GM23338 (cell line): ENCODE measurements at regions not wholly inside any gene's neighbourhood (a gene's known extent, or its start where the extent isn't known, plus 50 kb on each side); places are given as distances from the start of the nearest gene placed in this dataset.

Experiments
- ATAC-seq: fragments of 200-7000 bp; cut with Tn5 transposase; 3 replicates; pipeline ENCODE4 v1.9.1; 2020
- DNase-seq: peaks from one replicate; pipeline ENCODE4 v3.0.0-alpha.2; 2015; ENCODE audit warnings: low spot score
- H2AFZ ChIP-seq: fragments of 200-600 bp; sonication (generic); 2 replicates; pipeline ENCODE4 v1.8.0; 2016; ENCODE audit warnings: antibody characterized with exemption, mild to moderate bottlenecking, moderate library complexity
- H3F3A ChIP-seq: fragments of 200-600 bp; sonication (generic); replicated peaks from 2 replicates; pipeline ENCODE4 v1.8.0; 2017; ENCODE audit warnings: antibody characterized with exemption, mixed run types, low read depth
- H3K27ac ChIP-seq: fragments of 200-600 bp; sonication (generic); 2 replicates; pipeline ENCODE4 v1.6.1; 2016; ENCODE audit warnings: low read depth
- H3K27me3 ChIP-seq: fragments of 200-600 bp; sonication (generic); 2 replicates; pipeline ENCODE4 v1.8.0; 2016; ENCODE audit warnings: mild to moderate bottlenecking, mixed run types, moderate library complexity; ENCODE audit not compliant: insufficient read depth
- H3K36me3 ChIP-seq: fragments of 200-600 bp; sonication (generic); 2 replicates; pipeline ENCODE4 v1.8.0; 2016; ENCODE audit warnings: mild to moderate bottlenecking; ENCODE audit not compliant: insufficient read depth
- H3K4me1 ChIP-seq: fragments of 200-600 bp; sonication (generic); 2 replicates; pipeline ENCODE4 v1.8.0; 2016; ENCODE audit warnings: mild to moderate bottlenecking, moderate library complexity; ENCODE audit not compliant: insufficient read depth
- H3K4me2 ChIP-seq: fragments of 200-600 bp; sonication (generic); 2 replicates; pipeline ENCODE4 v1.7.1; 2017; ENCODE audit warnings: mixed run types
- H3K4me3 ChIP-seq: fragments of 200-600 bp; sonication (generic); 2 replicates; pipeline ENCODE4 v1.6.1; 2016; ENCODE audit warnings: mixed run types
- H3K79me2 ChIP-seq: fragments of 200-600 bp; sonication (generic); replicated peaks from 2 replicates; pipeline ENCODE4 v1.8.0; 2017; ENCODE audit warnings: mild to moderate bottlenecking; ENCODE audit not compliant: insufficient read depth
- H3K9me2 ChIP-seq: fragments of 200-600 bp; sonication (generic); 2 replicates; pipeline ENCODE4 v1.8.0; 2017; ENCODE audit not compliant: insufficient read depth
- H4K20me1 ChIP-seq: fragments of 200-600 bp; sonication (generic); replicated peaks from 2 replicates; pipeline ENCODE4 v1.8.0; 2017; ENCODE audit warnings: mild to moderate bottlenecking; ENCODE audit not compliant: insufficient read depth
- H3K27ac Mint-ChIP-seq: 2 replicates; pipeline ENCODE4 v1.8.0; 2020; ENCODE audit warnings: inconsistent platforms, mild to moderate bottlenecking, moderate library complexity, mixed read lengths
- H3K27me3 Mint-ChIP-seq: 3 replicates; pipeline ENCODE4 v1.8.0; 2022; ENCODE audit warnings: low read depth, mild to moderate bottlenecking, moderate library complexity, mixed read lengths, inconsistent platforms; ENCODE audit not compliant: insufficient read depth, poor library complexity
- H3K36me3 Mint-ChIP-seq: 3 replicates; pipeline ENCODE4 v1.8.0; 2021; ENCODE audit warnings: low read depth, mild to moderate bottlenecking, inconsistent platforms, moderate library complexity, mixed read lengths
- H3K4me1 Mint-ChIP-seq: 3 replicates; pipeline ENCODE4 v1.8.0; 2020; ENCODE audit warnings: mild to moderate bottlenecking, inconsistent platforms, mixed read lengths
- H3K4me3 Mint-ChIP-seq: 3 replicates; pipeline ENCODE4 v1.8.0; 2021; ENCODE audit warnings: moderate library complexity, mild to moderate bottlenecking, inconsistent platforms, mixed read lengths
- H3K9me3 Mint-ChIP-seq: 3 replicates; pipeline ENCODE4 v1.8.0; 2020; ENCODE audit warnings: moderate library complexity, mild to moderate bottlenecking, inconsistent platforms, mixed read lengths
- CREB1 ChIP-seq: fragments of 250-450 bp; sonication (Bioruptor Pico); IDR thresholded peaks from 2 replicates; pipeline ENCODE4 v1.5.0; 2020; ENCODE audit warnings: low read depth, mild to moderate bottlenecking, moderate library complexity
- JUNB ChIP-seq: IDR thresholded peaks from one replicate; pipeline ENCODE4 v1.6.1; 2016; ENCODE audit warnings: antibody characterized with exemption; ENCODE audit not compliant: unreplicated experiment
- NANOG ChIP-seq: IDR thresholded peaks from 2 replicates; pipeline ENCODE4 v1.6.1; 2016; ENCODE audit warnings: antibody characterized with exemption, borderline replicate concordance
- POLR2AphosphoS5 ChIP-seq: IDR thresholded peaks from 2 replicates; pipeline ENCODE4 v1.6.1; 2016; ENCODE audit warnings: antibody characterized with exemption, low read depth
- STAT1 ChIP-seq: IDR thresholded peaks from one replicate; pipeline ENCODE4 v1.6.1; 2016; ENCODE audit warnings: antibody characterized with exemption; ENCODE audit not compliant: unreplicated experiment
- ZNF114 ChIP-seq: fragments of 250-450 bp; sonication (Bioruptor Pico); IDR thresholded peaks from 2 replicates; pipeline ENCODE4 v1.5.0; 2020; ENCODE audit warnings: mild to moderate bottlenecking, moderate library complexity
- ZNF462 ChIP-seq: fragments of 250-450 bp; sonication (Bioruptor Pico); IDR thresholded peaks from 2 replicates; pipeline ENCODE4 v1.5.0; 2020; ENCODE audit warnings: mild to moderate bottlenecking, moderate library complexity
- TF ChIP-seq, protein P1 (sequence below), 2 experiments: fragments of 200-600 bp in 1 of 2; sonication (generic) in 1 of 2; conservative IDR thresholded peaks; 2 replicates each; pipeline versions ENCODE4 v1.5.1 to v1.6.1; 2016 to 2017; ENCODE audit warnings: antibody characterized with exemption in 2 of 2, low read depth in 2 of 2, mild to moderate bottlenecking in 2 of 2, moderate library complexity in 1 of 2
- TF ChIP-seq, protein P2 (sequence below): IDR thresholded peaks from one replicate; pipeline ENCODE4 v1.6.1; 2018; ENCODE audit warnings: antibody characterized with exemption; ENCODE audit not compliant: unreplicated experiment

- H2AFZ ChIP-seq = peak overlapping the region; percentile 94
- H3K4me3 ChIP-seq = no peak overlapping the region
- no peaks in the 10 kb centered on the region for H3K79me2 ChIP-seq
- H3K4me2 ChIP-seq = no peak overlapping the region
- H3K27me3 ChIP-seq = no peaks in the 10 kb centered on the region
- no peaks in the 10 kb centered on the region for H3K36me3 Mint-ChIP-seq
- no peaks in the 10 kb centered on the region for H3K4me1 ChIP-seq
- no peak overlapping the region for H3K4me3 Mint-ChIP-seq
- no peaks in the 10 kb centered on the region for H3F3A ChIP-seq
- no peaks in the 10 kb centered on the region for H3K9me3 Mint-ChIP-seq
- no peaks in the 10 kb centered on the region for H3K36me3 ChIP-seq
- no peak overlapping the region for H3K27ac ChIP-seq
- TF ChIP-seq ZNF114 = peak; percentile 52; the same call in 1 of the 2 replicates
- TF ChIP-seq POLR2AphosphoS5 = no peak
- TF ChIP-seq, protein P1, sequence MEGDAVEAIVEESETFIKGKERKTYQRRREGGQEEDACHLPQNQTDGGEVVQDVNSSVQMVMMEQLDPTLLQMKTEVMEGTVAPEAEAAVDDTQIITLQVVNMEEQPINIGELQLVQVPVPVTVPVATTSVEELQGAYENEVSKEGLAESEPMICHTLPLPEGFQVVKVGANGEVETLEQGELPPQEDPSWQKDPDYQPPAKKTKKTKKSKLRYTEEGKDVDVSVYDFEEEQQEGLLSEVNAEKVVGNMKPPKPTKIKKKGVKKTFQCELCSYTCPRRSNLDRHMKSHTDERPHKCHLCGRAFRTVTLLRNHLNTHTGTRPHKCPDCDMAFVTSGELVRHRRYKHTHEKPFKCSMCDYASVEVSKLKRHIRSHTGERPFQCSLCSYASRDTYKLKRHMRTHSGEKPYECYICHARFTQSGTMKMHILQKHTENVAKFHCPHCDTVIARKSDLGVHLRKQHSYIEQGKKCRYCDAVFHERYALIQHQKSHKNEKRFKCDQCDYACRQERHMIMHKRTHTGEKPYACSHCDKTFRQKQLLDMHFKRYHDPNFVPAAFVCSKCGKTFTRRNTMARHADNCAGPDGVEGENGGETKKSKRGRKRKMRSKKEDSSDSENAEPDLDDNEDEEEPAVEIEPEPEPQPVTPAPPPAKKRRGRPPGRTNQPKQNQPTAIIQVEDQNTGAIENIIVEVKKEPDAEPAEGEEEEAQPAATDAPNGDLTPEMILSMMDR (conservative IDR thresholded peaks at IDR 0.05; ENCODE audit: low read depth in 2 of 2) = peak; percentile 78 to 86
- TF ChIP-seq, protein P2, sequence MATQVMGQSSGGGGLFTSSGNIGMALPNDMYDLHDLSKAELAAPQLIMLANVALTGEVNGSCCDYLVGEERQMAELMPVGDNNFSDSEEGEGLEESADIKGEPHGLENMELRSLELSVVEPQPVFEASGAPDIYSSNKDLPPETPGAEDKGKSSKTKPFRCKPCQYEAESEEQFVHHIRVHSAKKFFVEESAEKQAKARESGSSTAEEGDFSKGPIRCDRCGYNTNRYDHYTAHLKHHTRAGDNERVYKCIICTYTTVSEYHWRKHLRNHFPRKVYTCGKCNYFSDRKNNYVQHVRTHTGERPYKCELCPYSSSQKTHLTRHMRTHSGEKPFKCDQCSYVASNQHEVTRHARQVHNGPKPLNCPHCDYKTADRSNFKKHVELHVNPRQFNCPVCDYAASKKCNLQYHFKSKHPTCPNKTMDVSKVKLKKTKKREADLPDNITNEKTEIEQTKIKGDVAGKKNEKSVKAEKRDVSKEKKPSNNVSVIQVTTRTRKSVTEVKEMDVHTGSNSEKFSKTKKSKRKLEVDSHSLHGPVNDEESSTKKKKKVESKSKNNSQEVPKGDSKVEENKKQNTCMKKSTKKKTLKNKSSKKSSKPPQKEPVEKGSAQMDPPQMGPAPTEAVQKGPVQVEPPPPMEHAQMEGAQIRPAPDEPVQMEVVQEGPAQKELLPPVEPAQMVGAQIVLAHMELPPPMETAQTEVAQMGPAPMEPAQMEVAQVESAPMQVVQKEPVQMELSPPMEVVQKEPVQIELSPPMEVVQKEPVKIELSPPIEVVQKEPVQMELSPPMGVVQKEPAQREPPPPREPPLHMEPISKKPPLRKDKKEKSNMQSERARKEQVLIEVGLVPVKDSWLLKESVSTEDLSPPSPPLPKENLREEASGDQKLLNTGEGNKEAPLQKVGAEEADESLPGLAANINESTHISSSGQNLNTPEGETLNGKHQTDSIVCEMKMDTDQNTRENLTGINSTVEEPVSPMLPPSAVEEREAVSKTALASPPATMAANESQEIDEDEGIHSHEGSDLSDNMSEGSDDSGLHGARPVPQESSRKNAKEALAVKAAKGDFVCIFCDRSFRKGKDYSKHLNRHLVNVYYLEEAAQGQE = no peak
- no peak for TF ChIP-seq STAT1
- TF ChIP-seq NANOG = no peak
- TF ChIP-seq JUNB = no peak
- TF ChIP-seq ZNF462 (CRISPR knock-in tag) = peak; percentile 79
- TF ChIP-seq CREB1 = no peak
- no peaks in the 10 kb centered on the region for H4K20me1 ChIP-seq
- peak; percentile 93 for DNase-seq
- no peaks in the 10 kb centered on the region for H3K4me1 Mint-ChIP-seq
- no peaks in the 10 kb centered on the region for H3K27me3 Mint-ChIP-seq
- no peaks in the 10 kb centered on the region for H3K9me2 ChIP-seq
- peak; percentile 93 for ATAC-seq
- peak overlapping the region; percentile 71; the same call in 1 of the 2 replicates for H3K27ac Mint-ChIP-seq
Measured at GRCh38 chr4:164700471-164700870, 53.5 kb upstream of the SMIM31 start.
